HepG2 (cell line): ENCODE measurements at regions not wholly inside any gene's neighbourhood (a gene's known extent, or its start where the extent isn't known, plus 50 kb on each side); places are given as distances from the start of the nearest gene placed in this dataset.

Source experiments
- ATAC-seq: fragments of 200-7000 bp; cut with Tn5 transposase; 3 replicates; pipeline ENCODE4 v1.9.1; 2020; ENCODE audit warnings: mild to moderate bottlenecking, moderate library complexity
- BruUV-seq: library from RNA; stranded (reverse); fragments of 400-500 nt; replicated peaks from 2 replicates; lab custom pipeline; 2021; lab: Mats Ljungman, UMichigan
- CTCF ChIA-PET: fragments of 300-600 bp; formaldehyde crosslinking; extraction: SDS; loops from one replicate; lab custom pipeline; 2021; ENCODE audit warnings: low total read pairs, inconsistent platforms, low intra/inter-chr PET ratio; lab: Yijun Ruan, JAX
- POLR2A ChIA-PET: fragments of 350-600 bp; sonication (Branson Sonifier 250); formaldehyde crosslinking; loops from one replicate; lab custom pipeline; 2020; ENCODE audit warnings: antibody characterized with exemption, inconsistent platforms; lab: Yijun Ruan, JAX
- DNase-seq: peaks from one replicate; pipeline ENCODE4 v3.0.0-alpha.2; 2015; ENCODE audit warnings: low spot score
- FAIRE-seq: peaks from 3 replicates; lab custom pipeline; 2011; peaks lifted over from hg19 to GRCh38; lab: Jason Lieb, UNC
- H2AFZ ChIP-seq: one replicate; pipeline ENCODE4 v1.6.1; 2011; ENCODE audit warnings: low read length, inconsistent platforms
- H3K27ac ChIP-seq: fragments of 300-600 bp; 3 replicates; pipeline ENCODE4 v1.8.0; 2011; ENCODE audit warnings: mixed run types, mild to moderate bottlenecking, mixed read lengths, low read length, inconsistent platforms; ENCODE audit not compliant: insufficient read depth; ENCODE audit errors: extremely low read length
- H3K27me3 ChIP-seq, 2 experiments: fragments of 200-600 bp in 1 of 2; 2 replicates in 1 of 2; 3 replicates in 1 of 2; pipeline versions ENCODE4 v1.6.0 to v1.8.0; 2011; ENCODE audit warnings: low read length in 2 of 2, mild to moderate bottlenecking in 2 of 2, moderate library complexity in 2 of 2, inconsistent platforms in 1 of 2; ENCODE audit not compliant: insufficient read depth in 2 of 2, control insufficient read depth in 1 of 2
- H3K36me3 ChIP-seq, 2 experiments: fragments of 200-600 bp in 1 of 2; replicated peaks in 1 of 2; 2 replicates in 1 of 2; 3 replicates in 1 of 2; pipeline versions ENCODE4 v1.5.1 to v1.8.0; 2011; ENCODE audit warnings: low read length in 2 of 2, inconsistent platforms in 1 of 2; ENCODE audit not compliant: insufficient read depth in 2 of 2, control insufficient read depth in 1 of 2
- H3K4me1 ChIP-seq: 2 replicates; pipeline ENCODE4 v1.5.1; 2012; ENCODE audit warnings: low read length, inconsistent platforms; ENCODE audit not compliant: insufficient read depth
- H3K4me2 ChIP-seq: 2 replicates; pipeline ENCODE4 v1.6.0; 2011; ENCODE audit warnings: low read depth, low read length, inconsistent platforms
- H3K4me3 ChIP-seq, 3 experiments: fragments of 200-600 bp in 1 of 3; sonication (generic), shearing (Covaris generic) in 1 of 3; replicated peaks in 1 of 3; 2 replicates each; pipeline ENCODE4 v1.5.1; 2011 to 2016; ENCODE audit warnings: low read length in 3 of 3, inconsistent platforms in 2 of 3, low read depth in 2 of 3, mild to moderate bottlenecking in 2 of 3, control low read depth in 1 of 3, mixed read lengths in 1 of 3; ENCODE audit not compliant: insufficient read depth in 1 of 3
- H3K79me2 ChIP-seq: one replicate; pipeline ENCODE4 v1.6.1; 2011; ENCODE audit warnings: low read length, inconsistent platforms; ENCODE audit not compliant: insufficient read depth
- H3K9ac ChIP-seq: 2 replicates; pipeline ENCODE4 v1.6.0; 2011; ENCODE audit warnings: mild to moderate bottlenecking, low read depth, low read length, inconsistent platforms; ENCODE audit not compliant: insufficient read depth
- H3K9me3 ChIP-seq: 2 replicates; pipeline ENCODE4 v1.5.1; 2012; ENCODE audit warnings: mild to moderate bottlenecking, low read length
- H4K20me1 ChIP-seq: 2 replicates; pipeline ENCODE4 v1.6.0; 2011; ENCODE audit warnings: inconsistent platforms, mild to moderate bottlenecking, low read length, moderate library complexity; ENCODE audit not compliant: insufficient read depth
- CHCHD3 ChIP-seq: sonication (generic); formaldehyde crosslinking; IDR thresholded peaks from 2 replicates; pipeline ENCODE4 v1.8.0; 2022; ENCODE audit warnings: mild to moderate bottlenecking, missing genetic modification reagents, moderate library complexity
- EEA1 ChIP-seq: sonication (generic); formaldehyde crosslinking; IDR thresholded peaks from 2 replicates; pipeline ENCODE4 v1.5.1; 2020; ENCODE audit warnings: mild to moderate bottlenecking, missing genetic modification reagents, borderline replicate concordance
- ETV5 ChIP-seq: IDR thresholded peaks from 2 replicates; pipeline ENCODE4 v1.6.1; 2018; ENCODE audit warnings: missing biosample characterization, missing genetic modification reagents, inconsistent platforms, borderline replicate concordance
- HDAC1 ChIP-seq: sonication (generic); formaldehyde crosslinking; IDR thresholded peaks from 2 replicates; pipeline ENCODE4 v1.5.1; 2020; ENCODE audit warnings: mild to moderate bottlenecking, missing genetic modification reagents
- MEIS1 ChIP-seq: sonication (generic); formaldehyde crosslinking; IDR thresholded peaks from 2 replicates; pipeline ENCODE4 v1.9.0; 2021; ENCODE audit warnings: mild to moderate bottlenecking, missing genetic modification reagents, moderate library complexity, borderline replicate concordance
- MTF2 ChIP-seq: sonication (generic); formaldehyde crosslinking; IDR thresholded peaks from 2 replicates; pipeline ENCODE4 v1.5.0; 2020; ENCODE audit warnings: missing genetic modification reagents, borderline replicate concordance
- MXD4 ChIP-seq: IDR thresholded peaks from 2 replicates; pipeline ENCODE4 v1.6.1; 2016; ENCODE audit warnings: mild to moderate bottlenecking, missing biosample characterization, missing genetic modification reagents
- NCOA2 ChIP-seq: sonication (generic); formaldehyde crosslinking; IDR thresholded peaks from 2 replicates; pipeline ENCODE4 v1.8.0; 2022; ENCODE audit warnings: inconsistent platforms
- ZBTB4 ChIP-seq: sonication (generic); formaldehyde crosslinking; IDR thresholded peaks from 2 replicates; pipeline ENCODE4 v1.4.0; 2020; ENCODE audit warnings: missing genetic modification reagents, mild to moderate bottlenecking, borderline replicate concordance
- ZHX2 ChIP-seq, 2 experiments: sonication (generic) in 1 of 2; formaldehyde crosslinking in 1 of 2; IDR thresholded peaks; 2 replicates each; pipeline versions ENCODE4 v1.6.1 to v1.9.0; 2014 to 2022; ENCODE audit warnings: antibody characterized with exemption in 1 of 2, borderline replicate concordance in 1 of 2, inconsistent platforms in 1 of 2, low read depth in 1 of 2, missing genetic modification reagents in 1 of 2
- ZKSCAN8 ChIP-seq: IDR thresholded peaks from 2 replicates; pipeline ENCODE4 v1.6.1; 2016; ENCODE audit warnings: borderline replicate concordance, missing genetic modification reagents, missing compliant biosample characterization
- ZMYM2 ChIP-seq: sonication (generic); formaldehyde crosslinking; IDR thresholded peaks from 2 replicates; pipeline ENCODE4 v1.8.0; 2022; ENCODE audit warnings: mild to moderate bottlenecking, missing genetic modification reagents
- ZNF354B ChIP-seq: sonication (generic); formaldehyde crosslinking; IDR thresholded peaks from 2 replicates; pipeline ENCODE4 v1.8.0; 2022; ENCODE audit warnings: mild to moderate bottlenecking, missing genetic modification reagents
- ZNF563 ChIP-seq: sonication (generic); formaldehyde crosslinking; IDR thresholded peaks from 2 replicates; pipeline ENCODE4 v1.8.0; 2022; ENCODE audit warnings: mild to moderate bottlenecking, moderate library complexity, missing genetic modification reagents
- ZNF816 ChIP-seq: sonication (generic); formaldehyde crosslinking; IDR thresholded peaks from 2 replicates; pipeline ENCODE4 v1.8.0; 2022; ENCODE audit warnings: missing genetic modification reagents, mild to moderate bottlenecking, borderline replicate concordance
- in situ Hi-C: cut with HindIII; loops from 2 replicates; pipeline ENCODE4 v1.10.0; 2017; ENCODE audit warnings: low pct_unique_long_range_greater_than_20kb; ENCODE audit not compliant: extremely low pct_ligation_motif_present
- intact Hi-C: fragments of 100-400 bp; cut with micrococcal nuclease; formaldehyde crosslinking; loops from one replicate; pipeline ENCODE4 v1.10.0; 2022; ENCODE audit not compliant: unreplicated experiment

GRCh38 chr18:42373584-42373983 lies 418.6 kb downstream of the PIK3C3 start (continued):
- no peak for TF ChIP-seq ZHX2 (IDR thresholded peaks at IDR 0.05; ENCODE audit: low read depth)
- no peak for TF ChIP-seq ZHX2 (CRISPR knock-in tag; IDR thresholded peaks at IDR 0.05; ENCODE audit: borderline replicate concordance)
- TF ChIP-seq CHCHD3 (CRISPR knock-in tag): no peak

- Histone ChIP-seq H3K4me1 (peaks cover 7% of the 10 kb centered on the region; the same call in 1 of the 2 replicates), H2AFZ (no peak overlapping the region), H3K9me3 (peaks cover 4% of the 10 kb centered on the region; the same call in 1 of the 2 replicates), H3K27me3 (no peaks in the 10 kb centered on the region), H3K4me3 (no peak overlapping the region), H3K36me3 (no peaks in the 10 kb centered on the region), H3K4me2 (no peak overlapping the region), H3K79me2 (no peaks in the 10 kb centered on the region), H4K20me1 (no peaks in the 10 kb centered on the region), H3K9ac (no peak overlapping the region), H3K27ac (no peak overlapping the region)
- POLR2A ChIA-PET: no interaction called here
- DNase-seq: no peak
- FAIRE-seq: no peak
- BruUV-seq: no TSS peak
- in situ Hi-C loops: no loop called here
- intact Hi-C loops: loop anchor here (5.0 kb wide), 1 partner anchor 72 kb away; no protein-coding TSS in a partner anchor
- no peak for ATAC-seq
- CTCF ChIA-PET: no interaction called here
- TF ChIP-seq ZNF816 (CRISPR knock-in tag) (no peak), ZNF563 (CRISPR knock-in tag) (no peak), ZBTB4 (CRISPR knock-in tag) (no peak), ZNF354B (CRISPR knock-in tag) (no peak), NCOA2 (CRISPR knock-in tag) (no peak), ZKSCAN8 (no peak), ETV5 (no peak), EEA1 (CRISPR knock-in tag) (no peak), MEIS1 (CRISPR knock-in tag) (no peak), HDAC1 (no peak), MTF2 (CRISPR knock-in tag) (no peak), MXD4 (no peak), ZMYM2 (no peak)
These were observed 419.9 kb downstream of the PIK3C3 start for GRCh38 chr18:42374961-42375360.
